Activated T-helper 17 cell treated with anti-CD3 and anti-CD28 coated beads, Interleukin-2, amount 50 U/mL, for 72 hours (primary cell): ENCODE measurements at regions not wholly inside any gene's neighbourhood (a gene's known extent, or its start where the extent isn't known, plus 50 kb on each side); places are given as distances from the start of the nearest gene placed in this dataset.

Experiments
- ATAC-seq: fragments of 150-1000 bp; cut with Tn5 transposase; replicated peaks from 2 replicates; pipeline ENCODE4 v1.10.0; 2021; ENCODE audit warnings: mild to moderate bottlenecking, moderate library complexity
- H3K27ac Mint-ChIP-seq: one replicate; pipeline ENCODE4 v1.8.0; 2022; ENCODE audit warnings: mixed read lengths
- H3K27me3 Mint-ChIP-seq: one replicate; pipeline ENCODE4 v1.8.0; 2022; ENCODE audit warnings: mixed read lengths
- H3K36me3 Mint-ChIP-seq: one replicate; pipeline ENCODE4 v1.8.0; 2022; ENCODE audit warnings: low read depth, mild to moderate bottlenecking, mixed read lengths
- H3K4me1 Mint-ChIP-seq: one replicate; pipeline ENCODE4 v1.8.0; 2022; ENCODE audit warnings: mixed read lengths
- H3K4me3 Mint-ChIP-seq: one replicate; pipeline ENCODE4 v1.8.0; 2022; ENCODE audit warnings: mild to moderate bottlenecking, mixed read lengths
- H3K9me3 Mint-ChIP-seq: one replicate; pipeline ENCODE4 v1.8.0; 2022; ENCODE audit warnings: mixed read lengths

GRCh38 chr7:109021390-109021789 lies 451.7 kb downstream of the DNAJB9 start:
- Mint-ChIP-seq H3K4me1 (no peaks in the 10 kb centered on the region), H3K9me3 (peaks cover 6% of the 10 kb centered on the region), H3K4me3 (no peak overlapping the region), H3K27me3 (no peaks in the 10 kb centered on the region), H3K36me3 (no peaks in the 10 kb centered on the region), H3K27ac (no peak overlapping the region)
- ATAC-seq: no peak

GRCh38 chr7:109029866-109030265 lies 460.2 kb downstream of the DNAJB9 start:
- Mint-ChIP-seq H3K4me3 (no peak overlapping the region), H3K36me3 (no peaks in the 10 kb centered on the region), H3K9me3 (peaks cover 9% of the 10 kb centered on the region), H3K27me3 (no peaks in the 10 kb centered on the region), H3K4me1 (no peaks in the 10 kb centered on the region), H3K27ac (no peak overlapping the region)
- ATAC-seq: no peak

GRCh38 chr7:109044691-109045090 lies 475.0 kb downstream of the DNAJB9 start:
- Mint-ChIP-seq H3K27ac (no peak overlapping the region), H3K36me3 (no peaks in the 10 kb centered on the region), H3K4me3 (no peak overlapping the region), H3K27me3 (no peaks in the 10 kb centered on the region), H3K9me3 (peaks cover 10% of the 10 kb centered on the region), H3K4me1 (no peaks in the 10 kb centered on the region)
- no peak for ATAC-seq

GRCh38 chr7:109049366-109049765 lies 479.7 kb downstream of the DNAJB9 start:
- H3K4me1 Mint-ChIP-seq: no peaks in the 10 kb centered on the region
- no peaks in the 10 kb centered on the region for H3K36me3 Mint-ChIP-seq
- ATAC-seq: no peak
- H3K27ac Mint-ChIP-seq: no peak overlapping the region
- H3K4me3 Mint-ChIP-seq: no peak overlapping the region
- H3K27me3 Mint-ChIP-seq: no peaks in the 10 kb centered on the region
- peaks cover 7% of the 10 kb centered on the region for H3K9me3 Mint-ChIP-seq

GRCh38 chr7:109059089-109059488 lies 489.4 kb downstream of the DNAJB9 start:
- H3K4me3 Mint-ChIP-seq: no peak overlapping the region
- H3K27me3 Mint-ChIP-seq: no peaks in the 10 kb centered on the region
- H3K4me1 Mint-ChIP-seq: no peaks in the 10 kb centered on the region
- no peak overlapping the region for H3K27ac Mint-ChIP-seq
- peaks cover 8% of the 10 kb centered on the region for H3K9me3 Mint-ChIP-seq
- no peaks in the 10 kb centered on the region for H3K36me3 Mint-ChIP-seq
- ATAC-seq: no peak

- Mint-ChIP-seq H3K36me3 (no peaks in the 10 kb centered on the region), H3K4me3 (no peak overlapping the region), H3K27me3 (no peaks in the 10 kb centered on the region), H3K4me1 (no peaks in the 10 kb centered on the region), H3K9me3 (peaks cover 12% of the 10 kb centered on the region), H3K27ac (no peak overlapping the region)
- ATAC-seq: no peak
Measured at GRCh38 chr7:109062798-109063197, 493.1 kb downstream of the DNAJB9 start.

- Mint-ChIP-seq H3K9me3 (no peaks in the 10 kb centered on the region), H3K36me3 (no peaks in the 10 kb centered on the region), H3K4me3 (no peak overlapping the region), H3K4me1 (no peaks in the 10 kb centered on the region), H3K27me3 (no peaks in the 10 kb centered on the region), H3K27ac (no peak overlapping the region)
- no peak for ATAC-seq
Measured at GRCh38 chr7:109073543-109073942, 503.9 kb downstream of the DNAJB9 start.

- H3K27ac Mint-ChIP-seq: no peak overlapping the region
- no peak for ATAC-seq
- no peaks in the 10 kb centered on the region for H3K36me3 Mint-ChIP-seq
- no peaks in the 10 kb centered on the region for H3K9me3 Mint-ChIP-seq
- no peaks in the 10 kb centered on the region for H3K27me3 Mint-ChIP-seq
- H3K4me3 Mint-ChIP-seq: no peak overlapping the region
- no peaks in the 10 kb centered on the region for H3K4me1 Mint-ChIP-seq
Measured at GRCh38 chr7:109076396-109076972, 506.8 kb downstream of the DNAJB9 start.

- no peak overlapping the region for H3K27ac Mint-ChIP-seq
- ATAC-seq: no peak
Measured at GRCh38 chr7:109091042-109091441, 521.4 kb downstream of the DNAJB9 start.

GRCh38 chr7:109092268-109092667 lies 522.6 kb downstream of the DNAJB9 start:
- no peak for ATAC-seq
- H3K36me3 Mint-ChIP-seq: no peaks in the 10 kb centered on the region
- H3K27me3 Mint-ChIP-seq: no peaks in the 10 kb centered on the region
- H3K27ac Mint-ChIP-seq: no peak overlapping the region
- peaks cover 7% of the 10 kb centered on the region for H3K9me3 Mint-ChIP-seq
- no peak overlapping the region for H3K4me3 Mint-ChIP-seq
- H3K4me1 Mint-ChIP-seq: no peaks in the 10 kb centered on the region

More at GRCh38 chr7:109091042-109091441, 521.4 kb downstream of the DNAJB9 start:
- Mint-ChIP-seq H3K27me3 (no peaks in the 10 kb centered on the region), H3K4me3 (no peak overlapping the region), H3K36me3 (no peaks in the 10 kb centered on the region), H3K9me3 (peaks cover 7% of the 10 kb centered on the region), H3K4me1 (no peaks in the 10 kb centered on the region)

GRCh38 chr7:109101332-109101731 lies 531.7 kb downstream of the DNAJB9 start:
- Mint-ChIP-seq H3K27me3 (no peaks in the 10 kb centered on the region), H3K9me3 (no peaks in the 10 kb centered on the region), H3K27ac (no peak overlapping the region), H3K4me1 (no peaks in the 10 kb centered on the region), H3K4me3 (no peak overlapping the region), H3K36me3 (no peaks in the 10 kb centered on the region)
- ATAC-seq: no peak

GRCh38 chr7:109109558-109109957 lies 539.9 kb downstream of the DNAJB9 start:
- H3K36me3 Mint-ChIP-seq: no peaks in the 10 kb centered on the region
- no peak overlapping the region for H3K27ac Mint-ChIP-seq
- no peak overlapping the region for H3K4me3 Mint-ChIP-seq
- ATAC-seq: no peak
- H3K9me3 Mint-ChIP-seq: peaks cover 5% of the 10 kb centered on the region
- no peaks in the 10 kb centered on the region for H3K4me1 Mint-ChIP-seq
- no peaks in the 10 kb centered on the region for H3K27me3 Mint-ChIP-seq

- H3K9me3 Mint-ChIP-seq: peaks cover 9% of the 10 kb centered on the region
- H3K4me3 Mint-ChIP-seq: no peak overlapping the region
- H3K36me3 Mint-ChIP-seq: no peaks in the 10 kb centered on the region
- ATAC-seq: no peak
- no peak overlapping the region for H3K27ac Mint-ChIP-seq
- H3K4me1 Mint-ChIP-seq: no peaks in the 10 kb centered on the region
- no peaks in the 10 kb centered on the region for H3K27me3 Mint-ChIP-seq
Measured at GRCh38 chr7:109111086-109111485, 541.4 kb downstream of the DNAJB9 start.

- H3K4me3 Mint-ChIP-seq: no peak overlapping the region
- no peaks in the 10 kb centered on the region for H3K4me1 Mint-ChIP-seq
- ATAC-seq: no peak
- H3K36me3 Mint-ChIP-seq: no peaks in the 10 kb centered on the region
- H3K27me3 Mint-ChIP-seq: no peaks in the 10 kb centered on the region
- H3K9me3 Mint-ChIP-seq: peaks cover 5% of the 10 kb centered on the region
- no peak overlapping the region for H3K27ac Mint-ChIP-seq
Measured at GRCh38 chr7:109121599-109122300, 552.1 kb downstream of the DNAJB9 start.

- no peak overlapping the region for H3K27ac Mint-ChIP-seq
- peaks cover 10% of the 10 kb centered on the region for H3K9me3 Mint-ChIP-seq
- H3K27me3 Mint-ChIP-seq: no peaks in the 10 kb centered on the region
- H3K4me3 Mint-ChIP-seq: no peak overlapping the region
- no peaks in the 10 kb centered on the region for H3K4me1 Mint-ChIP-seq
- ATAC-seq: no peak
- no peaks in the 10 kb centered on the region for H3K36me3 Mint-ChIP-seq
Measured at GRCh38 chr7:109125001-109125400, 555.3 kb downstream of the DNAJB9 start.
